Panc1 (cell line): ENCODE measurements at regions not wholly inside any gene's neighbourhood (a gene's known extent, or its start where the extent isn't known, plus 50 kb on each side); places are given as distances from the start of the nearest gene placed in this dataset.

Source experiments
- ATAC-seq: fragments of 200-7000 bp; cut with Tn5 transposase; 2 replicates; pipeline ENCODE4 v1.9.1; 2020; ENCODE audit warnings: mild to moderate bottlenecking, moderate library complexity
- BruUV-seq: library from RNA; stranded (reverse); fragments of 400-500 nt; replicated peaks from 2 replicates; lab custom pipeline; 2021; lab: Mats Ljungman, UMichigan
- CTCF ChIA-PET: fragments of 300-600 bp; sonication (Branson Sonifier 250); formaldehyde crosslinking; loops from one replicate; lab custom pipeline; 2022; ENCODE audit warnings: antibody characterized with exemption; lab: Charles Lee
- POLR2A ChIA-PET: fragments of 300-600 bp; sonication (Branson Sonifier 250); formaldehyde crosslinking; loops from one replicate; lab custom pipeline; 2022; ENCODE audit warnings: antibody characterized with exemption; lab: Charles Lee
- DNase-seq: peaks from one replicate; pipeline ENCODE4 v3.0.0-alpha.2; 2010; ENCODE audit warnings: low read depth, low spot score
- H3K27ac ChIP-seq: 2 replicates; pipeline ENCODE4 v1.5.1; 2011; ENCODE audit warnings: mild to moderate bottlenecking, low read length, inconsistent platforms
- H3K27me3 ChIP-seq: fragments of 200-500 bp; sonication (Bioruptor generic); 2 replicates; pipeline ENCODE4 v1.6.0; 2014; ENCODE audit warnings: low read length, inconsistent platforms; ENCODE audit not compliant: control insufficient read depth, insufficient read depth
- H3K36me3 ChIP-seq: fragments of 200-500 bp; sonication (Bioruptor generic); 2 replicates; pipeline ENCODE4 v1.5.1; 2014; ENCODE audit warnings: inconsistent platforms, mild to moderate bottlenecking, low read length, moderate library complexity; ENCODE audit not compliant: control insufficient read depth, insufficient read depth
- H3K4me1 ChIP-seq: 2 replicates; pipeline ENCODE4 v1.5.1; 2011; ENCODE audit warnings: inconsistent platforms, mild to moderate bottlenecking, low read length, moderate library complexity; ENCODE audit not compliant: control insufficient read depth, insufficient read depth
- H3K4me3 ChIP-seq, 2 experiments: 2 replicates each; pipeline ENCODE4 v1.5.1; 2011 to 2012; ENCODE audit warnings: low read depth in 2 of 2, low read length in 2 of 2, mild to moderate bottlenecking in 2 of 2, inconsistent platforms in 1 of 2, moderate library complexity in 1 of 2
- H3K9me3 ChIP-seq: fragments of 200-500 bp; sonication (Bioruptor generic); 2 replicates; pipeline ENCODE4 v1.5.1; 2014; ENCODE audit warnings: low read depth, mild to moderate bottlenecking, inconsistent platforms, low read length, moderate library complexity; ENCODE audit not compliant: control insufficient read depth, insufficient read depth
- CTCF ChIP-seq: fragments of 450-650 bp; IDR thresholded peaks from 2 replicates; pipeline ENCODE4 v1.5.1; 2017; ENCODE audit warnings: mild to moderate bottlenecking
- POLR2AphosphoS5 ChIP-seq: IDR thresholded peaks from 2 replicates; pipeline ENCODE4 v1.6.1; 2012; ENCODE audit warnings: mild to moderate bottlenecking, low read depth, low read length, moderate library complexity
- REST ChIP-seq, 2 experiments: IDR thresholded peaks; 2 replicates each; pipeline ENCODE4 v1.6.1; 2011 to 2012; ENCODE audit warnings: low read depth in 2 of 2, control low read depth in 1 of 2, low read length in 1 of 2, mild to moderate bottlenecking in 1 of 2, moderate library complexity in 1 of 2; ENCODE audit not compliant: insufficient read depth in 1 of 2
- SIN3A ChIP-seq: IDR thresholded peaks from 2 replicates; pipeline ENCODE4 v1.6.1; 2012; ENCODE audit warnings: low read depth, mild to moderate bottlenecking, low read length, moderate library complexity, borderline replicate concordance; ENCODE audit not compliant: insufficient read depth
- TCF7L2 ChIP-seq: IDR thresholded peaks from 2 replicates; pipeline ENCODE4 v1.6.1; 2011; ENCODE audit warnings: mild to moderate bottlenecking, low read depth, low read length, inconsistent platforms
- in situ Hi-C: cut with HindIII; loops from 2 replicates; pipeline ENCODE4 v1.10.0; 2016; ENCODE audit warnings: low sequenced_read_pairs, low pct_unique_long_range_greater_than_20kb
- intact Hi-C: fragments of 100-400 bp; cut with micrococcal nuclease; formaldehyde crosslinking; loops from one replicate; pipeline ENCODE4 v1.10.0; 2022; ENCODE audit not compliant: unreplicated experiment

GRCh38 chr16:27690608-27691007 is 140.7 kb downstream of the KATNIP start:
- DNase-seq: no peak
- BruUV-seq: no TSS peak
- in situ Hi-C loops (no loop called here), intact Hi-C loops (no loop called here)
- Histone ChIP-seq H3K36me3 (no peaks in the 10 kb centered on the region), H3K4me3 (no peak overlapping the region), H3K27ac (no peak overlapping the region), H3K9me3 (no peaks in the 10 kb centered on the region), H3K4me1 (no peaks in the 10 kb centered on the region), H3K27me3 (no peaks in the 10 kb centered on the region)
- ChIA-PET CTCF (interaction anchor here (0.6 to 1.1 kb wide), 4 partner anchors 35 to 169 kb away, joined by 3 to 8 read pairs (median 4); no protein-coding TSS in a partner anchor), POLR2A (no interaction called here)
- ATAC-seq: peak; percentile 68; the same call in 1 of the 2 replicates
- TF ChIP-seq CTCF (peak; percentile 85), REST (IDR thresholded peaks at IDR 0.05; ENCODE audit: insufficient read depth in 1 of 2, low read depth in 2 of 2, low read length in 1 of 2) (no peak)

GRCh38 chr16:27691721-27692120 is 141.8 kb downstream of the KATNIP start:
- H3K36me3 ChIP-seq: no peaks in the 10 kb centered on the region
- in situ Hi-C loops: no loop called here

More at GRCh38 chr16:27691721-27692120, 141.8 kb downstream of the KATNIP start:
- TF ChIP-seq SIN3A (no peak), POLR2AphosphoS5 (no peak), CTCF (no peak), TCF7L2 (no peak), REST (IDR thresholded peaks at IDR 0.05; ENCODE audit: insufficient read depth in 1 of 2, low read depth in 2 of 2, low read length in 1 of 2) (no peak)
- no peaks in the 10 kb centered on the region for H3K9me3 ChIP-seq
- no peaks in the 10 kb centered on the region for H3K27me3 ChIP-seq
- DNase-seq: no peak
- ChIA-PET CTCF (interaction anchor here (0.6 kb wide), 1 partner anchor 680 kb away, joined by 3 read pairs; no protein-coding TSS in a partner anchor), POLR2A (no interaction called here)
- intact Hi-C loops: no loop called here
- no peak for ATAC-seq
- BruUV-seq: no TSS peak
- no peak overlapping the region for H3K27ac ChIP-seq
- H3K4me3 ChIP-seq: no peak overlapping the region
- no peaks in the 10 kb centered on the region for H3K4me1 ChIP-seq
